ENCODE measurements at regions not wholly inside any gene's neighbourhood (a gene's known extent, or its start where the extent isn't known, plus 50 kb on each side); places are given as distances from the start of the nearest gene placed in this dataset.

GRCh38 chr13:109680930-109681329 lies 105.5 kb downstream of the IRS2 start:
- no peak for TF ChIP-seq POLR2A (IDR thresholded peaks at IDR 0.05; ENCODE audit: low read depth, low read length)
- TF ChIP-seq CTCF (conservative IDR thresholded peaks at IDR 0.05; ENCODE audit: low read depth, low read length): no peak
- no peak for TF ChIP-seq RFX5 (IDR thresholded peaks at IDR 0.05; ENCODE audit: low read depth, low read length)
- no peak for TF ChIP-seq FOS (IDR thresholded peaks at IDR 0.05; ENCODE audit: low read depth, low read length)
- no peak for TF ChIP-seq CHD1 (IDR thresholded peaks at IDR 0.05; ENCODE audit: low read depth, low read length)
- TF ChIP-seq ELK1 (IDR thresholded peaks at IDR 0.05; ENCODE audit: borderline replicate concordance, low read depth, low read length): no peak
- TF ChIP-seq, protein P1, sequence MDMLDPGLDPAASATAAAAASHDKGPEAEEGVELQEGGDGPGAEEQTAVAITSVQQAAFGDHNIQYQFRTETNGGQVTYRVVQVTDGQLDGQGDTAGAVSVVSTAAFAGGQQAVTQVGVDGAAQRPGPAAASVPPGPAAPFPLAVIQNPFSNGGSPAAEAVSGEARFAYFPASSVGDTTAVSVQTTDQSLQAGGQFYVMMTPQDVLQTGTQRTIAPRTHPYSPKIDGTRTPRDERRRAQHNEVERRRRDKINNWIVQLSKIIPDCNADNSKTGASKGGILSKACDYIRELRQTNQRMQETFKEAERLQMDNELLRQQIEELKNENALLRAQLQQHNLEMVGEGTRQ (IDR thresholded peaks at IDR 0.05; ENCODE audit: low read depth, low read length): no peak
- TF ChIP-seq NFE2L2 (IDR thresholded peaks at IDR 0.05; ENCODE audit: low read depth, low read length): no peak

Data from IMR-90 (cell line).